Omental fat pad (tissue), 3 donors: ENCODE measurements at regions not wholly inside any gene's neighbourhood (a gene's known extent, or its start where the extent isn't known, plus 50 kb on each side); places are given as distances from the start of the nearest gene placed in this dataset.

ENCODE experiments used
- ATAC-seq: fragments of 150-250 bp; one replicate; pipeline ENCODE4 v1.9.1; 2016; ENCODE audit warnings: mild to moderate bottlenecking, moderate library complexity; ENCODE audit not compliant: low FRiP score
- DNase-seq: peaks from one replicate; pipeline ENCODE4 v3.0.0-alpha.2; 2019; ENCODE audit warnings: low spot score
- CTCF ChIP-seq, 3 donors: fragments of 450-650 bp; IDR thresholded peaks; one replicate each; pipeline ENCODE4 v1.5.1; 2016 to 2017; ENCODE audit warnings: antibody characterized with exemption in 3 of 3, mild to moderate bottlenecking in 3 of 3, moderate library complexity in 2 of 3

GRCh38 chr10:65306201-65306600 lies 1619.6 kb upstream of the LRRTM3 start:
- DNase-seq = no peak
- TF ChIP-seq CTCF (IDR thresholded peaks at IDR 0.05) = no peak
- ATAC-seq = no peak

- no peak for TF ChIP-seq CTCF (IDR thresholded peaks at IDR 0.05)
- ATAC-seq (no peak), DNase-seq (no peak)
Observed at GRCh38 chr10:65312876-65313275, 1613.0 kb upstream of the LRRTM3 start.

GRCh38 chr10:65313406-65313805 lies 1612.4 kb upstream of the LRRTM3 start:
- no peak for TF ChIP-seq CTCF (IDR thresholded peaks at IDR 0.05)
- ATAC-seq (no peak), DNase-seq (no peak)

GRCh38 chr10:65314253-65314652 lies 1611.6 kb upstream of the LRRTM3 start:
- no peak for TF ChIP-seq CTCF (IDR thresholded peaks at IDR 0.05)
- ATAC-seq (no peak), DNase-seq (no peak)

GRCh38 chr10:65319493-65319892 lies 1606.3 kb upstream of the LRRTM3 start:
- TF ChIP-seq CTCF (IDR thresholded peaks at IDR 0.05) = no peak
- no peak for DNase-seq
- ATAC-seq = no peak

GRCh38 chr10:65320236-65321026 lies 1605.4 kb upstream of the LRRTM3 start:
- no peak for TF ChIP-seq CTCF (IDR thresholded peaks at IDR 0.05)
- no peak for DNase-seq
- no peak for ATAC-seq

GRCh38 chr10:65323802-65324201 lies 1602.0 kb upstream of the LRRTM3 start:
- no peak for TF ChIP-seq CTCF (IDR thresholded peaks at IDR 0.05)
- DNase-seq (no peak), ATAC-seq (no peak)
